Progenitor cell of endocrine pancreas (in vitro differentiated cells): ENCODE measurements at regions not wholly inside any gene's neighbourhood (a gene's known extent, or its start where the extent isn't known, plus 50 kb on each side); places are given as distances from the start of the nearest gene placed in this dataset.

Experiments
- DNase-seq: peaks from one replicate; pipeline ENCODE4 v3.0.0; 2021; ENCODE audit warnings: low spot score; ENCODE audit not compliant: unreplicated experiment
- H3K27ac Mint-ChIP-seq: 2 replicates; pipeline ENCODE4 v1.8.0; 2021; ENCODE audit warnings: mild to moderate bottlenecking, moderate library complexity, mixed read lengths
- H3K27me3 Mint-ChIP-seq: 2 replicates; pipeline ENCODE4 v1.8.0; 2021; ENCODE audit warnings: mixed read lengths
- H3K36me3 Mint-ChIP-seq: 2 replicates; pipeline ENCODE4 v1.8.0; 2022; ENCODE audit warnings: mixed read lengths; ENCODE audit not compliant: insufficient read depth
- H3K4me1 Mint-ChIP-seq: 2 replicates; pipeline ENCODE4 v1.8.0; 2021; ENCODE audit warnings: low read depth, mixed read lengths
- H3K4me3 Mint-ChIP-seq: 2 replicates; pipeline ENCODE4 v1.8.0; 2021; ENCODE audit warnings: low read depth, mild to moderate bottlenecking, moderate library complexity, mixed read lengths
- H3K9me3 Mint-ChIP-seq: 2 replicates; pipeline ENCODE4 v1.8.0; 2021; ENCODE audit warnings: low read depth, mixed read lengths
- TF ChIP-seq, protein P1 (sequence below): fragments of 200-600 bp; sonication (generic); IDR thresholded peaks from one replicate; pipeline ENCODE4 v1.5.0; 2021; ENCODE audit warnings: antibody characterized with exemption, mild to moderate bottlenecking; ENCODE audit not compliant: unreplicated experiment

GRCh38 chr11:101810546-101810945 is 104.3 kb upstream of the CEP126 start:
- DNase-seq: no peak
- no peaks in the 10 kb centered on the region for H3K9me3 Mint-ChIP-seq
- H3K27ac Mint-ChIP-seq: no peak overlapping the region
- H3K4me1 Mint-ChIP-seq: peaks cover 2% of the 10 kb centered on the region
- no peaks in the 10 kb centered on the region for H3K27me3 Mint-ChIP-seq
- no peak overlapping the region for H3K4me3 Mint-ChIP-seq
- TF ChIP-seq, protein P1, sequence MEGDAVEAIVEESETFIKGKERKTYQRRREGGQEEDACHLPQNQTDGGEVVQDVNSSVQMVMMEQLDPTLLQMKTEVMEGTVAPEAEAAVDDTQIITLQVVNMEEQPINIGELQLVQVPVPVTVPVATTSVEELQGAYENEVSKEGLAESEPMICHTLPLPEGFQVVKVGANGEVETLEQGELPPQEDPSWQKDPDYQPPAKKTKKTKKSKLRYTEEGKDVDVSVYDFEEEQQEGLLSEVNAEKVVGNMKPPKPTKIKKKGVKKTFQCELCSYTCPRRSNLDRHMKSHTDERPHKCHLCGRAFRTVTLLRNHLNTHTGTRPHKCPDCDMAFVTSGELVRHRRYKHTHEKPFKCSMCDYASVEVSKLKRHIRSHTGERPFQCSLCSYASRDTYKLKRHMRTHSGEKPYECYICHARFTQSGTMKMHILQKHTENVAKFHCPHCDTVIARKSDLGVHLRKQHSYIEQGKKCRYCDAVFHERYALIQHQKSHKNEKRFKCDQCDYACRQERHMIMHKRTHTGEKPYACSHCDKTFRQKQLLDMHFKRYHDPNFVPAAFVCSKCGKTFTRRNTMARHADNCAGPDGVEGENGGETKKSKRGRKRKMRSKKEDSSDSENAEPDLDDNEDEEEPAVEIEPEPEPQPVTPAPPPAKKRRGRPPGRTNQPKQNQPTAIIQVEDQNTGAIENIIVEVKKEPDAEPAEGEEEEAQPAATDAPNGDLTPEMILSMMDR: no peak
- H3K36me3 Mint-ChIP-seq: no peaks in the 10 kb centered on the region

GRCh38 chr11:101807531-101807930 is 107.3 kb upstream of the CEP126 start:
- no peak overlapping the region for H3K4me3 Mint-ChIP-seq
- no peaks in the 10 kb centered on the region for H3K36me3 Mint-ChIP-seq
- no peaks in the 10 kb centered on the region for H3K4me1 Mint-ChIP-seq
- H3K27ac Mint-ChIP-seq: no peak overlapping the region
- DNase-seq: no peak
- no peaks in the 10 kb centered on the region for H3K9me3 Mint-ChIP-seq
- H3K27me3 Mint-ChIP-seq: no peaks in the 10 kb centered on the region
- TF ChIP-seq, protein P1: no peak

DNA sequence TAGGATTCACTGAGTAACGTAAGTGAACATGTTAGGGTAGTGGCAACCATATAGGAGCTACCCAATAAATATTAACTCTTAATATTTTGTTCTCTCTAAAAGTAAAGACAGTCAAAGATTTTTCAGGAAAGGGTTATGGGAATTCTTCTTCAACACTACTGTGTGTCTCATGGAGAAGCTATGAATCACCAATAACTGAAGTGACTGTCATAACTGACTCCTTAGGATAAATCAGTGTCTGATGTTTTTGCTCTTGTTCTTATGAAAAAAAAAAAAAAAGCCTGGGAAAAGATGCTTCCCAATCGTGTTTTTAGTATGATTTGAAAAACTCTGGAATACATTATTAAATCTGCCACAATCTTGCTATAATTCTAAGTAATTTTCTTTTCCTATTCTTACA is 111.2 kb upstream of the CEP126 start:
- Mint-ChIP-seq H3K36me3 (no peaks in the 10 kb centered on the region), H3K4me3 (no peak overlapping the region), H3K27ac (no peak overlapping the region), H3K27me3 (no peaks in the 10 kb centered on the region), H3K4me1 (peaks cover 2% of the 10 kb centered on the region), H3K9me3 (peaks cover 3% of the 10 kb centered on the region)
- no peak for DNase-seq
- TF ChIP-seq, protein P1: no peak

- Mint-ChIP-seq H3K4me3 (no peak overlapping the region), H3K27me3 (no peaks in the 10 kb centered on the region), H3K9me3 (peaks cover 3% of the 10 kb centered on the region), H3K27ac (no peak overlapping the region), H3K36me3 (no peaks in the 10 kb centered on the region), H3K4me1 (peaks cover 2% of the 10 kb centered on the region)
- TF ChIP-seq, protein P1: no peak
- no peak for DNase-seq
Measured at GRCh38 chr11:101797335-101797734, 117.5 kb upstream of the CEP126 start.

GRCh38 chr11:101792814-101793213 is 122.0 kb upstream of the CEP126 start:
- TF ChIP-seq, protein P1: no peak
- Mint-ChIP-seq H3K36me3 (no peaks in the 10 kb centered on the region), H3K27ac (peak overlapping the region; percentile 56), H3K9me3 (no peaks in the 10 kb centered on the region), H3K4me1 (no peaks in the 10 kb centered on the region), H3K27me3 (no peaks in the 10 kb centered on the region), H3K4me3 (no peak overlapping the region)
- DNase-seq: no peak
